Transverse colon (tissue), 4 donors: ENCODE measurements at regions not wholly inside any gene's neighbourhood (a gene's known extent, or its start where the extent isn't known, plus 50 kb on each side); places are given as distances from the start of the nearest gene placed in this dataset.

ENCODE experiments used
- CTCF ChIP-seq, 5 experiments: fragments of 200-600 bp in 3 of 5; fragments of 450-650 bp in 2 of 5; sonication (generic) in 3 of 5; IDR thresholded peaks; 1 replicate in 2 of 5; 2 replicates in 3 of 5; pipeline ENCODE4 v1.5.1; 2016 to 2017; ENCODE audit warnings: antibody characterized with exemption in 5 of 5, inconsistent platforms in 3 of 5, mild to moderate bottlenecking in 2 of 5, moderate library complexity in 1 of 5
- POLR2AphosphoS5 ChIP-seq, 3 donors: sonication (generic); formaldehyde crosslinking; IDR thresholded peaks; one replicate each; pipeline ENCODE4 v1.6.1; 2016; ENCODE audit warnings: antibody characterized with exemption in 3 of 3

DNA sequence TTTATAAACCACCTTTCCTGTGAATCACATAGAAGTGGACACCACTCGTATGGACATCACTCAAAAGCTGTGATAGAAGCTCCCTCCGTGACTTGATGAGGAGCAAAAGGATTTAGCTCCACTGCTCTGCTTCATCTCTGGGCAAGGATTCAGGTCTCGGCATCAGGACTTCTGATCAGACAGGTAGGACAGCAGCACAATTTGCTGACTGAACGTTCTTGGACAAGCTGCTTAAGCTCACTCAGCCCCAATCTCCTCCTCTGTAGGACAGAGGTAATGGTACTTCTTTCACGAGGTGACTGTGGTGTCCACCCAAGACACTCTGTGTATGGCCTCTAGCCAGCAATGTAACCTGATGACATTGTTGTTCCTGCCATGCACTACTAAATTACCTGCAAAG, 122.6 kb upstream of the AJAP1 start:
- TF ChIP-seq CTCF (IDR thresholded peaks at IDR 0.05) (no peak), POLR2AphosphoS5 (IDR thresholded peaks at IDR 0.05) (no peak)
